Liver (tissue), 3 donors: ENCODE measurements at regions not wholly inside any gene's neighbourhood (a gene's known extent, or its start where the extent isn't known, plus 50 kb on each side); places are given as distances from the start of the nearest gene placed in this dataset.

ENCODE experiments used
- CTCF ChIP-seq: fragments of 150-350 bp; IDR thresholded peaks from 2 replicates; pipeline ENCODE4 v1.5.1; 2017; ENCODE audit warnings: improper control_type of control experiment, low read depth, low read length; ENCODE audit not compliant: missing input control
- EGR1 ChIP-seq, 2 donors: IDR thresholded peaks; 2 replicates each; pipeline ENCODE4 v1.6.1; 2016 to 2018; ENCODE audit warnings: antibody characterized with exemption in 2 of 2, low read depth in 2 of 2
- FOXA1 ChIP-seq: IDR thresholded peaks from 2 replicates; pipeline ENCODE4 v1.6.1; 2016; ENCODE audit warnings: antibody characterized with exemption
- GABPA ChIP-seq, 2 donors: IDR thresholded peaks in 1 of 2; conservative IDR thresholded peaks in 1 of 2; 2 replicates each; pipeline ENCODE4 v1.6.1; 2016; ENCODE audit warnings: antibody characterized with exemption in 2 of 2, mild to moderate bottlenecking in 1 of 2, moderate library complexity in 1 of 2
- HNF4G ChIP-seq: IDR thresholded peaks from 2 replicates; pipeline ENCODE4 v1.6.1; 2016; ENCODE audit warnings: antibody characterized with exemption
- RAD21 ChIP-seq, 2 donors: IDR thresholded peaks; 2 replicates each; pipeline ENCODE4 v1.6.1; 2016; ENCODE audit warnings: antibody characterized with exemption in 2 of 2, mild to moderate bottlenecking in 2 of 2
- REST ChIP-seq: IDR thresholded peaks from 2 replicates; pipeline ENCODE4 v1.6.1; 2016; ENCODE audit warnings: antibody characterized with exemption, mild to moderate bottlenecking
- YY1 ChIP-seq: IDR thresholded peaks from 2 replicates; pipeline ENCODE4 v1.6.1; 2016; ENCODE audit warnings: antibody characterized with exemption, mild to moderate bottlenecking
- ZBTB33 ChIP-seq: IDR thresholded peaks from 2 replicates; pipeline ENCODE4 v1.6.1; 2016; ENCODE audit warnings: antibody characterized with exemption
- TF ChIP-seq, protein P1 (sequence below): IDR thresholded peaks from 2 replicates; pipeline ENCODE4 v1.6.1; 2016; ENCODE audit warnings: antibody characterized with exemption
- TF ChIP-seq, protein P2 (sequence below): IDR thresholded peaks from 2 replicates; pipeline ENCODE4 v1.6.1; 2016; ENCODE audit warnings: antibody characterized with exemption
- donor health status: healthy.
- donor health status: healthy.

DNA sequence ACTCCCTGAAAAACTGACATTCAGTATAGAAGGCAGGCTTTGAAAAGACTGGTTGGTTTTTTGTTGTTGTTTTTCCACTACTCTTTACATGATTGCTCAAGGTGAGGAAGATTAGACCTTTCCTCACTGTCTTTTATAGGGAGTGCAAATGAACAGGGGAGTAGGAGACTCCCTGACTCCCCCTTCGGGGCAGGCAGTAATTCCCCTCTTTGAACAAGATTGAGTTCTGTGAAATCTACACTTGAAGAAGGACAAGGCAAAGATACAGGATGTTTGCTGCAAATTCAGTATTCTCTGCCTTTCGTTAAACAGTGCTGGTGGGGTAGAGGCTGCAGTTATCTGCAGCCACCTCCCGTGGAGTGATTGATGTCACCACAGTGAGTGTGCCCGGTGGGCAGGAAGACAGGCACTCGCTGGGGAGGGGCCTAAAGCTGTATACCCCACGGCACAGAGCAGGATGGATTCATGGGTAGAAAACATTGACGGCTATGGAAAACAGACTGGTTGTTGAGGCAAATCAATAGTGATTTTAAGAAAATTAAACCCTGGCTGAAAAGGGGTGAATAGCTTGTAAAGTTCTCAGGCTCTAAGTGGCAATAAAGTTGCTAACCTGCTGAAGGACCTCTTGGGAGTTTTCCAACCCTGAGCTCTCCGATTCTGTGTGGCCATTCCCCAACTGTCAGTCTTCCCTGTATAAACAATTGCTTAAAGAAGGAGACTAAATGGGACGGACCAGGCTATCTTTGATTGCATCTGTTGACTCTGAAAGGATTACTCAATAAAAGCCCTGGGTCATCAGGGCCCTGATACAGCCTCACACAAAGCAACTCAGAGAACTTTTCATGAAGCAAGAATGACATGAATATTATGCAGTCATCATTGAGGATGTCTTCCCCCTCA lies 308.3 kb downstream of the TBC1D4 start:
- TF ChIP-seq CTCF: no peak
- TF ChIP-seq, protein P1, sequence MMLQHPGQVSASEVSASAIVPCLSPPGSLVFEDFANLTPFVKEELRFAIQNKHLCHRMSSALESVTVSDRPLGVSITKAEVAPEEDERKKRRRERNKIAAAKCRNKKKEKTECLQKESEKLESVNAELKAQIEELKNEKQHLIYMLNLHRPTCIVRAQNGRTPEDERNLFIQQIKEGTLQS: no peak
- TF ChIP-seq, protein P2, sequence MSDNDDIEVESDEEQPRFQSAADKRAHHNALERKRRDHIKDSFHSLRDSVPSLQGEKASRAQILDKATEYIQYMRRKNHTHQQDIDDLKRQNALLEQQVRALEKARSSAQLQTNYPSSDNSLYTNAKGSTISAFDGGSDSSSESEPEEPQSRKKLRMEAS: no peak
- peak in 1 of 2 donors; percentile 20 for TF ChIP-seq RAD21 (IDR thresholded peaks at IDR 0.05)
- no peak for TF ChIP-seq FOXA1
- no peak for TF ChIP-seq HNF4G
- TF ChIP-seq ZBTB33: no peak
- no peak for TF ChIP-seq REST
- no peak for TF ChIP-seq YY1
- no peak for TF ChIP-seq GABPA (IDR thresholded peaks at IDR 0.05 in 1 of 2, conservative IDR thresholded peaks at IDR 0.05 in 1 of 2)
- TF ChIP-seq EGR1 (IDR thresholded peaks at IDR 0.05; ENCODE audit: low read depth in 2 of 2): no peak
